ENCODE measurements at regions not wholly inside any gene's neighbourhood (a gene's known extent, or its start where the extent isn't known, plus 50 kb on each side); places are given as distances from the start of the nearest gene placed in this dataset.

DNA sequence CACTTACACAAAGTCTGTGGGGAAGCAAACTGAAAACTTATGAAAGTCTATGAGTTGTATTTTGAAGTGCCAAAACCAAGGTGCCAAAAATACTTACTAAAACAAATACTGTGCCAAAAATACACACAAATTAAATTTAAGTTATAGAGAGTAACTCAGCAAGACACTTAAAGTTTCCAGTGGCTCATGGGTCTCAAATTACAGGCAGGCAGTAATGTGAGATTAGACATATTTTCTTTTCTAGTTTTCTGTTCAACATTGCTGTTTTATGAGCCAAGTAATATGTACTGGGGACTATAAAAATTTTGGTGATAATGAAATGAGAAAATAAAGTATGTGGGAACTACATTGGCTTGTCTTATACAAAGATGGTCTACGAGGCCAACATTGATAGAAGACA, 172.2 kb upstream of the SNX2 start:
- Histone ChIP-seq H3K9ac (ENCODE audit: low read length) (no peak overlapping the region), H3K9me2 (ENCODE audit: insufficient read depth) (no peaks in the 10 kb centered on the region), H4K20me1 (ENCODE audit: insufficient read depth) (no peaks in the 10 kb centered on the region), H3K4me3 (replicated peaks in 1 of 2; ENCODE audit: low read depth in 1 of 2, low read length in 2 of 2) (no peak overlapping the region), H3K27ac (ENCODE audit: low read depth, low read length) (no peak overlapping the region), H3K9me3 (ENCODE audit: control insufficient read depth in 1 of 2, insufficient read depth in 1 of 2, low read depth in 1 of 2, low read length in 2 of 2) (no peaks in the 10 kb centered on the region), H3K4me2 (ENCODE audit: low read length) (no peak overlapping the region), H3K79me2 (ENCODE audit: insufficient read depth, low read length) (no peaks in the 10 kb centered on the region), H2AFZ (ENCODE audit: low read depth, low read length, poor library complexity, severe bottlenecking) (no peak overlapping the region), H3K4me1 (ENCODE audit: control insufficient read depth in 1 of 2, insufficient read depth in 2 of 2, low read length in 2 of 2) (no peaks in the 10 kb centered on the region), H3K27me3 (ENCODE audit: insufficient read depth, low read length) (no peaks in the 10 kb centered on the region), H3K36me3 (ENCODE audit: control insufficient read depth in 1 of 2, insufficient read depth in 2 of 2, low read length in 2 of 2) (no peaks in the 10 kb centered on the region)
- TF ChIP-seq, protein P1, sequence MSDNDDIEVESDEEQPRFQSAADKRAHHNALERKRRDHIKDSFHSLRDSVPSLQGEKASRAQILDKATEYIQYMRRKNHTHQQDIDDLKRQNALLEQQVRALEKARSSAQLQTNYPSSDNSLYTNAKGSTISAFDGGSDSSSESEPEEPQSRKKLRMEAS (IDR thresholded peaks at IDR 0.05): no peak
- TF ChIP-seq CBX3 (IDR thresholded peaks at IDR 0.05; ENCODE audit: low read depth) (no peak), CEBPB (IDR thresholded peaks at IDR 0.05; ENCODE audit: low read depth) (no peak), ELF1 (IDR thresholded peaks at IDR 0.05; ENCODE audit: borderline replicate concordance, low read depth) (no peak), SP1 (IDR thresholded peaks at IDR 0.05; ENCODE audit: low read depth) (no peak), JUND (IDR thresholded peaks at IDR 0.05) (no peak)
- no TSS peak for BruUV-seq (replicated peaks)
- no peak for DNase-seq (ENCODE audit: low read depth, low spot score)
- no peak for ATAC-seq
- ChIA-PET RAD21 (ENCODE audit: low non-redundant PET in 1 of 2, low total read pairs in 2 of 2, uncharacterized antibody in 2 of 2, unreplicated experiment in 2 of 2) (no interaction called here), POLR2A (no interaction called here), CTCF (no interaction called here)
- intact Hi-C loops (cut with micrococcal nuclease): no loop called here

DNA sequence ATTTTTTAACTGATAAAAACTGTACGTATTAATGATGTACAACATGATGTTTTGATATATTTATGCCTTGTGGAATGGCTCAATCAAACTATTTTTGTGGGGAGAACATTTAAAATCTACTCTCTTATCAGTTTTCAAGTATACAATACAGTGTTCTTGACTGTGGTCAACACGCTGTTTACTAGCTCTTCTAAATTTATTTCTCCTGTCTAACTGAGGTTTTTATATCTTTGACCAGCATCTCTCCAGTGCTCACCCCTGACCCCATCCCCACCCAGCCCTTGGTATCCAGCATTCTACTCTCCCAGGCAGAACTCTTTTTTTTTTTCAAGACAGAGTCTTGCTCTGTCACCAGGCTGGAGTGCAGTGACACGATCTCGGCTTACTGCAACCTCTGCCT, 169.6 kb upstream of the SNX2 start:
- DNase-seq (ENCODE audit: low read depth, low spot score) (no peak), ATAC-seq (no peak)
- no peak overlapping the region for H3K4me2 ChIP-seq (ENCODE audit: low read length)
- TF ChIP-seq SIN3A (IDR thresholded peaks at IDR 0.05; ENCODE audit: low read depth) (no peak), EGR1 (IDR thresholded peaks at IDR 0.05; ENCODE audit: low read depth) (no peak)
- H3K9ac ChIP-seq (ENCODE audit: low read length): no peak overlapping the region
- no peaks in the 10 kb centered on the region for H3K79me2 ChIP-seq (ENCODE audit: insufficient read depth, low read length)
- ChIA-PET POLR2A (no interaction called here), RAD21 (ENCODE audit: low non-redundant PET in 1 of 2, low total read pairs in 2 of 2, uncharacterized antibody in 2 of 2, unreplicated experiment in 2 of 2) (no interaction called here), CTCF (no interaction called here)
- no peaks in the 10 kb centered on the region for H3K9me2 ChIP-seq (ENCODE audit: insufficient read depth)
- no peaks in the 10 kb centered on the region for H3K27me3 ChIP-seq (ENCODE audit: insufficient read depth, low read length)
- no peaks in the 10 kb centered on the region for H3K36me3 ChIP-seq (ENCODE audit: control insufficient read depth in 1 of 2, insufficient read depth in 2 of 2, low read length in 2 of 2)
- no peak overlapping the region for H3K27ac ChIP-seq (ENCODE audit: low read depth, low read length)
- no peak overlapping the region for H2AFZ ChIP-seq (ENCODE audit: low read depth, low read length, poor library complexity, severe bottlenecking)
- no peak overlapping the region for H3K4me3 ChIP-seq (replicated peaks in 1 of 2; ENCODE audit: low read depth in 1 of 2, low read length in 2 of 2)
- no peaks in the 10 kb centered on the region for H3K4me1 ChIP-seq (ENCODE audit: control insufficient read depth in 1 of 2, insufficient read depth in 2 of 2, low read length in 2 of 2)
- H4K20me1 ChIP-seq (ENCODE audit: insufficient read depth): no peaks in the 10 kb centered on the region
- no peaks in the 10 kb centered on the region for H3K9me3 ChIP-seq (ENCODE audit: control insufficient read depth in 1 of 2, insufficient read depth in 1 of 2, low read depth in 1 of 2, low read length in 2 of 2)
- BruUV-seq (replicated peaks): no TSS peak
- intact Hi-C loops (cut with micrococcal nuclease): no loop called here
